ENCODE measurements at regions not wholly inside any gene's neighbourhood (a gene's known extent, or its start where the extent isn't known, plus 50 kb on each side); places are given as distances from the start of the nearest gene placed in this dataset.
"Not testable (repeated sequence)": the region's sequence is repeated elsewhere in the genome, so short reads cannot be mapped to it uniquely, and the experiment has no call there.

DNA sequence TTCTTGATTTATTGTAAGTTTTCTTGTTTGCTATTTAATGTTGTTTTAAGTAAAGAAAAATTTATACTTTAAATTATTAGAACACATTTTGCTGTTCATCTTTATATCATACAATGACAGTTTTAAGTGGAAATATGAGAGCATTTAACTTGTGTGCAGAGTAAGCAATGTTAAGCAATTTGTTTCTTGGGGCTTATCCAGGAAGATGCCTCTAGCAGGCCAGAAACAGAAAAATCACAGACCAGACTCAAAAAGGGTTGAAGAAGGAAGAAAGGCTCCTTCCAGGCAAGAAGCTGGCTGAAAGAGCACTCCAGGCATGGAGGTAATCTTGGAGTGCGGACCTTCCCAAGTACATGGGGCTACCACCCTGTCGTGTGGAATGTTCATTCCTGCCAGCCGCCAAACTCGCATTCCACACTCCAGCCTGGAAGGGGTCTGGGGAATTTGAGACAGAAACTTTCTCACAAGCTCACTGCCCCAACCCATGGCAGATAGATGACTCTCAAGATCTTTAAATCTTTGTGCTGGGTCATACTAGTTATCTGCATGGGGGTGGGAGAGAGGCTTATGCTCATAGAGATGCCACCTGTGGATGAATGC lies 1521.3 kb upstream of the AGA start:
- DNase-seq (ENCODE audit: low read depth): no peak

DNA sequence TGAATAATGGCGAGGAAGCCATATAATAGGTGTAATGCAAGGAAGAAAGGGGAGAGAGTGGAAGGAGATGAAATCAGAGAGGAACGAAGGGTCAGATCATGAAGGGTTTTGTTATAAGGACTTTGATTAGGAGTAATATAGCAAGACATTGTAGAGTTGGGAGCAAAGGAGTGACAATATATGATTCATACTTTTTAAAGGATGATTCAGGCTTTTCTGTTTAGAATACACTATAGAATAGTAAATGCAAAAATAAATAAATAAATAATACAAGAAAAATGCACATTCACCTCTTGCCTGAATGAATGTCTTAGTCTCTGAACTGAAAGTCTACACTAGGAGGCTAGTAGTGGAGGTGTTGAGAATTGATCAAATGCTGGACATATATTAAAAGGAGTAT lies 1524.4 kb upstream of the AGA start:
- DNase-seq (ENCODE audit: low read depth): no peak

DNA sequence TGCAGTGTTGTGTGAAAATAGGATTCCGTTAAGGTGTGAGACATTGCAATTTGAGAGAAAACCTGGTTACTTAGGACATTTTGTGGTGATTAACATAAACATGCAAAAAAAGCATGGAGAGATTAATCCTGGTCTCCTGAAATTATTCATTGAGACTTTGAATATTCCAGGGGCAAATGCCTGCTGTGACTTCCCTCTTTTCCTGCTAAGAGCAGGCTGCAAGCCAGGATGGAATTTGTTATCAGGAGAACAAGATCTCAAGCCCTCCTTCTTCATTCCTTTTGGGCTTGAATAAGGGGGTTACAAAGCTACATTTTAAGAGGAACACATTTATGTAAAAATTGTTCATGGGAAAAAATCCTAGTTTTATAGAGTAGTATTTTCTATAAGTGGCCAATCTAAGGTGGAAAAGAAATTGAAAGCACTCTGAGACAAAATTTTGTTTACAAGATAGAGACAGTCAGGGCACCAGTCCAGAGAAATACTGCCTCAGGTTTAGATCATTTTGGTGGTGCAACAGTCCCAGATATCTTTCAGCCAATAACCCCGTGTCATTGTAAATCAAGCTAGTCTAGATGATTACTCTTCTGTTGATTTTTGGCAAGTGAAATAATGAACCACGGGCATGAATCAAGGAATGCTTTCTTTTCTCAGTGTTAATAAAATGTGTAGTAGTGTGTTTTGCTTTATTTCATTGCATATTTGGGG lies 1528.3 kb upstream of the AGA start:
- DNase-seq (ENCODE audit: low read depth): no peak

DNA sequence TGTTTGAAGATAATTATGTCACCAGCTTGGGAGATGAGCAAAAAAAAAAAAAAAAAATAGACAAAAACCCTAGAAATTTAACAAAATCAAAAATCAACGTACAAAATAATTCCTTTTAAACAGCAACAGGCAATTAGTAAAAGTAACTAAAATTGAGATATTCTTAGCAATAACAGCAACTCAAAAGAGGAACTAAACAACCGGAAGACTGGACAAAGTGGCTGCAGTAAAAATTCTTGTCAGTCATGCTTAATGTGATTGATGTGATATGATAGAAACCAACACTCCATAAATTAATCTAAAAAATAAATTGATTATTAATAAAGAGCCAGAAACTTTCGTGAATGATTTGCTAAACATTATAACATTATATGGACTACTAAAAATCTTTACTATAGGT lies 1534.6 kb upstream of the AGA start:
- no peak for DNase-seq (ENCODE audit: low read depth)

DNA sequence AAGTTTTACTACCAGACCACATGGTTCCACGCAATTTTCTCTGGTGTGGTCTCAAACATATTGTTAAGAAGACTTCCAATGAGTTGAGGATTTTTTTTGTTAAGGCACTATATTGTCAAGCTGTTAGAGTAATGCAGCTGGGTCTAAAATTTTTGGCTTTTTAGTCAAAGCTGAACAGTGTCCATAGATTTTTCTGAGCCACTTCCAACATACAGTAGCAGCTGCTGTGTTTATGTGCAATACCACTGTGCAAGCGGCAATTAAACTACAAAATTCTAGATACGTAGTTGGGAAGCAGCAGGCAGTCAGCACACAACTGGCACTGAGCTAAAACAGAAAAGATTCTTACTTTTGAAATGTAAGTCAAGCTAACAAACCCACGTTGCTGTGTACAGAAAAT lies 1551.1 kb upstream of the AGA start:
- DNase-seq (ENCODE audit: low read depth): no peak

DNA sequence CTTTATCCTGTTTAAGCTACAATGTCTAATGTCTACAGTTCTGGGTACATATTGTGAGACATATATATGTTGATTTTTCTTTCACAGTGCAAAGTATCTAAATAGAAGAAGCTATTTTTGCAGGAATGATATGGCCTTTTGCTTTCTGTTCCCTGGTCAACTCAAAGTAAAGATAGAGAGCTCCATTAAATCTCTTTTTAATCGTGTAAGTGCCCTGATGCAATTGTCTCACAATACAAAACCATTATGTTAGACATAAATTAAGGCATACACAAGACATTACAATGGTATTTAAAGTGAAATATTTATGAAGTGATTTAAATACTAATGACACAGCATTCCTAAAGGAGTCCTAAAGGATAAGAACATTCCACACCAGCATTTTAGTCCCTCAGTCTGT lies 1559.7 kb upstream of the AGA start:
- DNase-seq (ENCODE audit: low read depth): no peak

DNA sequence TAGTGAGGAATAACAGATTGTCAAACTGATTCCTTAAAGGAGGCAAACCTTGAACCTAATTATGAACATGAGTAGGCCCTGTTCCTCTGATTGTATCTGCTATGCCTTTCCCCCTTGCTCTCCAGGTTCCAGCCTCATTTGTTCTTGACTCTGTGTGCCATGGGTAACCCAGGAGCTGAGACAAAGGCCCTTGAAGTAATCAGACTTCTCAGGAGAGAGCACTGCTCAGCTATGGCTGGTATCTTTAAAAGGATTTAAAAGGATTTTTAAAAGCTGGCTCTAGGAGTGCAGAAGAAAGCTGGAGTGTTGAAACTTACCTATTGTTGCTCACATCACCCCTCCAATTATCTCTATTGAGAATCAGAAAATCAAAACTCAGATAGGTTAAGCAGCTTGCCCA lies 1565.5 kb upstream of the AGA start:
- no peak for DNase-seq (ENCODE audit: low read depth)

DNA sequence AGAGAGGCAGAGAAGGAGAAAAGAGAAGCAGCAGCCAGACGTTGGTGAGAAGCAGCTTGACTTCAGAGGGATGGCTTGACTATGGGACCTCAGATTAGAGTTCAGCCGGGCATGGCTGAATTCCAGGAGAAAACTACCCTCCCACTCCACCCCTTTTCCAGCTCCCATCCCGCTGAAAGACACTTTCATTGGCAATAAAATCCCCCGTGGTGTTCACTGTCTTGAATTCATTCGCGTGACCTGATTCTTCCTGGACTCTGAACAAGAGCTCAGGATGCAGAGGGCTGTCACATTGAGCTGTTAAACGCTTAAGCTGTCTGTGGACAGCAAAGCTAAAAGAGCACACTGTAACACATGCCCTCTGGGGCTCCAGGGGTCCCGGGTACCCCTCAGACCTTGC lies 1575.3 kb upstream of the AGA start:
- DNase-seq (ENCODE audit: low read depth): no peak

DNA sequence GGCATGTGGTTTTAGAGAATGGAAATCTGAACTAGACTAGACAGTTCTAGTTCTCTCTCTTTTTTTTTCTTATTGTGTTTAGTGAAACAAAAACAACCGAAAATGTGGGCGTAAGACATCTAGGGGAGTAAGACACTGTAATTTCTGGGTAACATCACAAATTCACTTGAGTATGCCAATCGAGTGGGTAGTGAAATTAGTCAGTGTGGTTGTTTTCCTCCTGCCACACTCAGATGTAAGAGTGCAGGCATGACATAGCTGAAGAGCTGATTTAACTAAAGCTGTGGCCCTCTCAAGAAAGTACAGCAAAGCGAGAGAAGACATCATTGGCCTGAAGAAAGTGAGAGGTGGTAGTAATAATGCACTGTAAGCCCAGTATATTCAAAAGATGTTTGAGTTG lies 1585.3 kb upstream of the AGA start:
- no peak for DNase-seq (ENCODE audit: low read depth)

DNA sequence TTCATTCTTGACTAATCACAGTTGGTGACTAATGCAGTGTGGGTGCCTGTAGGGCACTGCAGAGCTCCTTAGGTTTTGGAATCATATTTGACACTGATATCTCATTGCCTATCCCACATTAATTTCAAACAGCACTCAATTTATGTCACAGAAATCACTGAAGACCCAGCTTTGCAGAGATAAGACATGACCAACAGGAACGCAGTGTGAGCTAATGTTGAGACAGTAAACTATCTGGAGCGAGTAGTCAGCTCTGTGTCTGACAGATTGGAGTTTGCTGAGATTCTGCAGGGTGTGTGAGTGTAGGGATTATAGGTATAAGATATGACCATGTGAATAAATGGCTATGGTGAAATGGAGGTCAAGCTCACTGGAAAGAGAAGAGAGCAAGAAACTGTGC lies 1586.1 kb upstream of the AGA start:
- DNase-seq (ENCODE audit: low read depth): no peak

DNA sequence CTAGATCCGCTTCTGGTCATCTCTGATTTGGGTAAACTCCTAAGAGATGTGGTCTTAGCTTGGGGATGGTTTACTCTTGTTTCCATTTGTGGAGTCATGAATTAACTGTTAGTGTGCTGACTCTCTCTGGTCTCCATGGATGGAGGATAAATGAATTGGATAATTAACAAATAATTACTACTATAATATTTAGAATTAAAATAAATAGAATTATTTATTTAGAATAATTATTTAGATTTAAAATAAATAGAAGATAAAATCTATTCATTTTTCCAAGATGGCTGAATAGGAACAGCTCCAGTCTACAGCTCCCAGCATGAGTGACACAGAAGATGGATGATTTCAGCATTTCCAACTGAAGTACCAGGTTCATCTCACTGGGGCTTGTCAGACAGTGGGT lies 1587.4 kb upstream of the AGA start:
- DNase-seq (ENCODE audit: low read depth): no peak

DNA sequence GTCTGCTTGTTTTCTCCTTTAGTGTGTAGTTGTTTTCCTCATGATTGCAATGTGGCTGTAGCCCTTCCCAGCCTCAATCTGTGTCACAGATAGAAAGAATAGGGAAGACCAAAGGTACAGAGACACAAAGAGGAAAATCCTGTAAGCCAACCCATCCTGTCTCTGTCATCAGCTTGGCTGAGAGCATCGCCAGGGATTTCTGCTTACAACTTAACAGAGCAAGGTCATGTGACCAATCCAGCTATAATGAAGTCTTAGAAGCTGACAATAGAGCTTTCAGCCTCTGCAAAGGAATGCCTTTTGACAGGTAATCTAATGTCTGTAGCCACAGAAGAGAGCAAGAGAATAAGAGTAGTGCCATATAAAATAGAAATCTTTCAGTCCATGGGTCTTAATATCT lies 1598.0 kb upstream of the AGA start:
- DNase-seq (ENCODE audit: low read depth): no peak

DNA sequence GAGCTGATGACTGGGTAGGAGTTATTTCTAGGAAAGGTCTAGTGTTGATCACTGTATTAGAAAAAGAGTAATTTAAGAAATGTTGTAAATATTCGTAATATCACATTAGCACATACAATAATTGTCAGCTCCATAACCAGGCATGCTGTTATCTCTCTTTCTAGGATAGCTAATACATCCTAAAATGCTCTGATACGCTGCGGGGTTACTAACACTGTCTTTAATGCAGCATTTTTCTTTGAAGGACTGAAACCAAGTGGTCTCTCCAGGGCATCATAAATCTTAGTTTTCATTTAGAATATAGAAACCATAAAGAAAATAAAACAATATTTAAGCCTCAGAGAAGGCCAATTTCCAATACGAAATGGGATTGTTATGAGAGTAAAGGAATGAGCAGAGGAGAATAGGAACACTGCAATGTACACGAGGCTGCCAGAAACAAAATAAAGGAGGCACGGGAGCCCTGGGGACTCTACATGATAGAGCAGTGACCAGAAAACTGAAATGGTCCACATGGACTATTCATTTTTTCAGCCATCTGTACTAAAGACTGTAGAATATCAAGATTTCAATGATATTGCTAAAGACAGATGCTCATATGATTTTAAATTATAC lies 1606.7 kb upstream of the AGA start:
- DNase-seq (ENCODE audit: low read depth): no peak

DNA sequence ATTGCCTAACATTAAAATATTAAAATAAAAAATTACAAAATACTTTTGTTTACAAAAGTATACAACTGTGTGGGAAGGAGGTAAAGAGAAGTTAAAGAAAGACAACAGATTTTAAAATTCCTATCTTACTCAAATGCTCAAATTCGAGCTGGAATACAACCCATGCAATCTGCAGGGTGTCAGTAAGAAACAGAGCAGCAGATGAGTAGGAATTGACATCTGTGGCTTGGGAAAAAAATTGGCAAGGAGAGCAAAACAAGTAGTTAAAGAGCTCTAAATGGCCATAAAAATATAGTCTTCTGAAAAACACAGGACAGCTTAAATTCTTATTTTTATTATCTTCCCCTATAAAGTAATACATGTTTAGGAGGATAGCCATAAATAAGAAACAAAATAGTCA lies 1609.0 kb upstream of the AGA start:
- no peak for DNase-seq (ENCODE audit: low read depth)

DNA sequence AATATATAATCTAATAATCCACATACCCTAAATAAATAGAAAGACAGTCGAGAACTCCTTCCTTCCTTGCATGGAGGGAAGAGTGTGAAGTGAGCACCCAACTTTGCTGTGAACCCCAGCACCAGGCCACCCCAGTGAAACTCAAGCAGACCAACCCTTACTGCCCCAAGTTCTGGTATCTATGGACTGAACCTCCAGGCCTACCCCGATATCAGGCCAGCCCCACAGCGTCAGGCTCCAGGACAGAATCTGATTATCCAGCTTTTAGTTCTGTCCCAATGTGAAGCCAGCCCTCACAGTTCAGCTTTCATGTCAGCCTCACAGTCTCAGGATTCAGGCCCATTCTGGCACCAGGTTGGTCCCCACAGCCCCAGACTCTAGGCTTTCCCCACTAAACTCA lies 1617.2 kb upstream of the AGA start:
- no peak for DNase-seq (ENCODE audit: low read depth)

DNA sequence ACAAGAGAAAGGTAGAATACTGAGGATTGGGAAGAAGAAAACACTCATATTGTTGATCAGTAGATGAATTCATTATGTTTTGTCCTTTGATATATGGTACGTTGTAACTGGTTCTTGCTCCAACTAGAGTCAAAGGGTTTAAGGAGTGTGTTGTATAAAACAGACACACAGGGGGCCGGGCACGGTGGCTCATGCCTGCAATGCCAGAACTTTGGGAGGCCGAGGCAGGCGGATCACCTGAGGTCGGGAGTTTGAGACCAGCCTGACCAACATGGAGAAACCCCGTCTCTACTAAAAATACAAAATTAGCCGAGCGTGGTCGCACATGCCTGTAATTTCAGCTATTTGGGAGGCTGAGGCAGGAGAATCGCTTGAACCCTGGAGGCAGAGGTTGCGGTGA lies 1624.0 kb upstream of the AGA start:
- DNase-seq (ENCODE audit: low read depth): not testable (repeated sequence)

DNA sequence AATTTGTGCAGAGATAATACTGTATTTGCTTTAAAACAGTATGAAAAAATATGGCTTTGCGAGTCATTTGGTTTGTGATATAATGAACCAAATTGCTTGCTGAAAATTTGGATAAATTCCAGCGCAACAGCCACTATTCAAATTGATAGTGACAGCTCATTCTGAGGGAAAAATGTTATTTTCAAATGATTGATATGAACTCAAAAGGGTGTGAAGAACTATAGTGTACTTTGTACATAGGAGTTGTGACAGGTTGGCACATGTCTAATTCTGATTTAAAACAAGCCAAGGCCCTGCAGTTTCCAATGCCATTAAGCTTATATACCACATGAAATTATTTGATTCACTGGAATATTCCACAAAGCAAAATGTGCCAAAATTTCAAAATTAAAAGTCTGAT lies 1628.9 kb upstream of the AGA start:
- DNase-seq (ENCODE audit: low read depth): no peak

DNA sequence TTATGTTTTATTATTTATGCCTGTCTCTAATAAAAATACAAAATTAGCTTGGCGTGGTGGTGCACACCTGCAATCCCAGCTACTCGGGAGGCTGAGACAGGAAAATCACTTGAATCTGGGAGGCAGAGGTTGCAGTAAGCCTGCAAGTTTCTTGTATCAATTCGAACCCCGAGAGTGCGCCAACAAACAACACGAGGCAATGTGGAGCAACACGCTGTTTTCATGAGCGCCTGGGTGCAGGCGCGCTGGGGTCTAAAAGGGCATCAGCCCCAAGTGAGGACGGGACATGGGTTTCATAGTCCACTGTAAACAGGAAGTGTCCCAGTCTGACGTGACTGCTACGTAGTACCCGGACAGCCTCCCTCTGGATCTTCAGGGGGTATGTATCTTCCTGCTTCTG lies 1634.6 kb upstream of the AGA start:
- no peak for DNase-seq (ENCODE audit: low read depth)

DNA sequence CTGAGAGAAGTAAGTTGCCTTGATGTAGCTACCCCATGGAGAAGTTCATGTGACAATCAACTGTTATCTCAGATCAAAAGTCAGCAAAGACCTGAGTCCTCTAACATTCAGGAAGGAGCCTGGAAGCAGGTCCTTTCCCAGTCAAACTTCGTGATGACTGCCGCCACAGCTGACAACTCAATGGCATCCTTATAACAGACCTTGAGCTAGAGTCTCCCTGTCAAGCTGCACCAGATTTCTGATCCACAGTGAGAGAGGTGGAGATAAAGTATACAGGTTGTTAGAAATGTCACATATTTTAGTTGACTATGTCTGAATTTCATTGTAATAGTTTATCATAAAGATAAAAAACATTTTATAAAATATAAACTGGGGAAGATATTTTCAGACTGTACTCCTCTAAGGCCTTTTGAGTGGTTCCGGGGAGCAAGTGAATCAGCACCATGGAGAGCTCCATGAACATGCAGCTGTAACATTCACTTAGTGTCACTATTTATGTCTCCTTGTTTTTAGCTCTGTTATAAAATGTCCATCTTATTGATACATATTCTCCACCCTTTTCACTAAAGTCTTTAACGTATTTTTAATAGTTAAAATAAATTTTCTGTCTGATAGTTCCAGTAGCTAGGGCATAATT lies 1653.5 kb upstream of the AGA start:
- DNase-seq (ENCODE audit: low read depth): no peak

DNA sequence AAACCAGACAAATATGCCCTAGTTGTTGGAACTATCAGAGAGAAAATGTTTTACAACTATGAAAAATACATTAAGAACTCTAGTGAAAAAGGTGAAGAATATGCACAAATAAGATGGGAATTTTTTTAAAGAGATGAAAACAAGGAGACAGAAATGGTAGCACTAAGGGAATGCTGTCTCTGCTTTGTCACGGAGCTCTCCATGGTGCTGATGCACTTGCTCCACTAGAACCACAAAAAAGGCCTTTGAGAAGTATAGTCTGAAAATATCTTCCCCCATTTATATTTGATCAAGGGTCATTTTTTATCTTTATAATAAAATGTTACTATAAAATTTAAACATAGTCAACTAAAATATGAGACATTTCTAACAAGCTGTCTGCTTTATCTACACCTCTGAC lies 1655.5 kb upstream of the AGA start:
- no peak for DNase-seq (ENCODE audit: low read depth)

DNA sequence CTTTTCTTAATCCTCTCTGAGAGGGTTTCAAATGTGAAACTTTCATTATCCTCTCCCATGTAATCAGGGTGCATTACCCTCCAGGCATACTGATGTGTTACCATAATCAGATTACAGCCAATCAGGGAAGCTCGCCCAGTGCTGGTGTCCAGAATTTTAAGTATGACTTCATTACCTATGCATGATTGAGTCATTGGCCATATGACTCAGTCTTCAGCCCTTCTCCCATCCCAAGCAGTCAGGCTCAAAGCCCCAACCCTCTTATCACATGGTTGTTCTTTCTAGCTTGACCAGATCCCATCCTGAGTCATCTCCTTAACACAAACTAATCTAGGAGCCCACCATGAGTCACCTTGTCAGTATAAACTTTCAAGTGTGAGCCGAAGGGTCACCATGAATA lies 1668.1 kb upstream of the AGA start:
- no peak for DNase-seq (ENCODE audit: low read depth)

DNA sequence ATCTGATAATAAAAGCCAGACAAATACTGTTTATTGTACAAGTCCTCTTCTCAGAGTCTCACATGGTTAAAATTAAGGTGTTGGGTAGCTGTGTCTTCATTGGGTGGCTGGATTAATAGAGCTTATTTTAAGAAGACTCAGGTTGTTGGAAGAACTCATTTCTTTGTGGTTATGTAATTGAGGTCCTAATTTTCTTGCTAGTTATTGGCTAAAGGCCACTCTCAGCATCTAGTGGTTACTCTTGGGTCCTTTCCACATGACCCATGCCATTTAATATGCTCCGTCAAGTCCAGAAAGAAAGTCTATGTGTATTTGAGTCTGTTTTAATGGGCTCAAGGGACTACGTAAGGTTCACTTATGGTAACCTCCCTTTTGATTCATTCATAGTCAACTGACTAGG lies 1668.6 kb upstream of the AGA start:
- no peak for DNase-seq (ENCODE audit: low read depth)

DNA sequence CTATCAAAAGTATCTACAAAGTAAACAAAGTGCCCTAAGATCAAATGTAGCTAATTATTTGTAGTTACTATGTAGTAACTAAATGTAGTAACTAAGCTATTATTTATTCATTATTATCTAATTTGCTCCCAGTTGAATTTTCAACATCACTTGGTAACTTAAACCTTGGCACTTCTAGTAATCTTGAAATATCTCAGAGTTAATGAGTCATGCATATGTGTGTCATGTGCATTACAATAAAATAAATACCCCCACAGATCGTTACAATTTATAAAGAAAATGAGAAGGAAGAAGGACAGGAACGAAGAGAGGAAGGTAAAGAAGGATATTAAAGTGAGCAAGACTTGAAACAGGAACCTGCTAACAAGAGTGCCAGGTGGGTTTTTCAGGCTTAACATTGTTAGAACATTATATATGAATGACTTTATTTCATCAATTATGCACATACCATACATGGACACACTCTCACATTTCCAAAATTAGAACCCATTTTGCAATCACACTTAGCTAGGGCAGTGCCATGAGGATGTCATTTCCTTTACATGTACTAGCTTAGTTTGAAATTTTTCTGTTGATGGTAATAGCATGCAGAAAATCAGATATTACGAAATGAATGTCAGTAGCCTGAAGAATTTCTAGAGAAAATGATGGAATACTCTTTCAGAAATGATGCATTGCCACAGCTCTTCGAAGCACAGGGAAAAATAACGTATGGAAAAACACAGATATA lies 1670.4 kb upstream of the AGA start:
- DNase-seq (ENCODE audit: low read depth): no peak
